Fibroblast of villous mesenchyme (primary cell): ENCODE measurements at regions not wholly inside any gene's neighbourhood (a gene's known extent, or its start where the extent isn't known, plus 50 kb on each side); places are given as distances from the start of the nearest gene placed in this dataset.

Source experiments
- DNase-seq: peaks from one replicate; pipeline ENCODE4 v3.0.0-alpha.2; 2010; ENCODE audit warnings: low read depth
- H3K4me3 ChIP-seq: 2 replicates; pipeline ENCODE4 v1.5.1; 2011; ENCODE audit warnings: low read depth, mild to moderate bottlenecking, low read length
- TF ChIP-seq, protein P1 (sequence below): IDR thresholded peaks from 2 replicates; pipeline ENCODE4 v1.5.1; 2012; ENCODE audit warnings: low read depth, mild to moderate bottlenecking, low read length; ENCODE audit not compliant: insufficient read depth

DNA sequence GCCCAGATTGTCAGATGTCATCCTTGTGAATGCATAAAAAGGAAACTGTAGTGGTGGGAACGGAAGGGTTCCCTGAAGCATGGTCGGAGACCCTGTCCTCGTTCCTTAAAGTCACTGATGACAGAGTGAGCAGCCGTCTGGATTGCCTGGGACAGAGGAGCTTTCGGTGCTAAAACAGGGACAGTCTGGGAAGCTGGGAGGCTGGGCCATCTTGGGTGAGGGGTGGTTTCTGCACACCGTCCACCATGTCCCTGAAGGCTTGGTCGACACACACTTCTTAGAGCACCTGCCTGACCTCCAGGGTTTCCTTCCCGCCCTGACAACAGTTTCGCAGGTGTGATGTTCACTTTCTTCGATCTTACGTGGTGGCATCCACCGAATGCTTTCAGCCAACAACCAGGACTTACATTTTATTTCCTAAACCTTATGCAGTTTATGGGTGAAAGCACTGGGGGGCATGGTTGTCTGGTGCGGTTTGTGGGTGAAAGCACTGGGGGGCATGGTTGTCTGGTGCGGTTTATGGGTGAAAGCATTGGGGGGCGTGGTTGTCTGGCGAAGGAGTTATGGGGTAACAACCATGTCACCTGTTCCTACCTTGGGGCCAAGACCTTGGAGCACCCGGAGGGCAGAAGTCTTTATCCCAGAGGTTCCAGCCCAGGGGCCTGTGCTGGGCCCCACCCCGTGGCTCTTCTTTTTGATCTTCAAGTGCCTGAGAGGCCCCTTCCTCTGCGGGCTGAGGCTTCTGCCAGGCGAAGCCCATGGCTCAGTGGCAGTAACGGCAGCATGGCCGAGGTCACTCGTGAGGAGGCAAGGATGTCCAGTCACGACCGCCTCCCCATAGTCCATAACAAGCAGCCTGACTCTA lies 81.7 kb upstream of the FRMD1 start:
- TF ChIP-seq, protein P1, sequence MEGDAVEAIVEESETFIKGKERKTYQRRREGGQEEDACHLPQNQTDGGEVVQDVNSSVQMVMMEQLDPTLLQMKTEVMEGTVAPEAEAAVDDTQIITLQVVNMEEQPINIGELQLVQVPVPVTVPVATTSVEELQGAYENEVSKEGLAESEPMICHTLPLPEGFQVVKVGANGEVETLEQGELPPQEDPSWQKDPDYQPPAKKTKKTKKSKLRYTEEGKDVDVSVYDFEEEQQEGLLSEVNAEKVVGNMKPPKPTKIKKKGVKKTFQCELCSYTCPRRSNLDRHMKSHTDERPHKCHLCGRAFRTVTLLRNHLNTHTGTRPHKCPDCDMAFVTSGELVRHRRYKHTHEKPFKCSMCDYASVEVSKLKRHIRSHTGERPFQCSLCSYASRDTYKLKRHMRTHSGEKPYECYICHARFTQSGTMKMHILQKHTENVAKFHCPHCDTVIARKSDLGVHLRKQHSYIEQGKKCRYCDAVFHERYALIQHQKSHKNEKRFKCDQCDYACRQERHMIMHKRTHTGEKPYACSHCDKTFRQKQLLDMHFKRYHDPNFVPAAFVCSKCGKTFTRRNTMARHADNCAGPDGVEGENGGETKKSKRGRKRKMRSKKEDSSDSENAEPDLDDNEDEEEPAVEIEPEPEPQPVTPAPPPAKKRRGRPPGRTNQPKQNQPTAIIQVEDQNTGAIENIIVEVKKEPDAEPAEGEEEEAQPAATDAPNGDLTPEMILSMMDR, result no peak
- no peak overlapping the region for H3K4me3 ChIP-seq
- no peak for DNase-seq

- no peak for DNase-seq
- H3K4me3 ChIP-seq, result no peak overlapping the region
- TF ChIP-seq, protein P1, result no peak
These were observed 80.5 kb upstream of the FRMD1 start for GRCh38 chr6:168159506-168159905.

DNA sequence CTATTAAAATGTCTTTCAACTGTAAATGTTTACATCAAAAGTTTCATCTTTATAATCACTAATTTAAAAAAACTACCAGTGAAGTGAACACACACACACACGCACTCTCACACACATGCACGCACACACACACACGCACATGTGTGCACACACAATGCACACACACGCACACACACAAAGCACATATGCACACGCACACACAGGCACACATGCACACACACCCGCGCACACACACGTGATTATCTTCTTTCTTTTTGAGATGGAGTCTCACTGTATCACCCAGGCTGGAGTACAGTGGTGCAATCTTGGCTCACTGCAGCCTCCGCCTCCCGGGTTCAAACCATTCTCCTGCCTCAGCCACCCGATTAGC lies 80.0 kb upstream of the FRMD1 start:
- DNase-seq, result no peak

DNA sequence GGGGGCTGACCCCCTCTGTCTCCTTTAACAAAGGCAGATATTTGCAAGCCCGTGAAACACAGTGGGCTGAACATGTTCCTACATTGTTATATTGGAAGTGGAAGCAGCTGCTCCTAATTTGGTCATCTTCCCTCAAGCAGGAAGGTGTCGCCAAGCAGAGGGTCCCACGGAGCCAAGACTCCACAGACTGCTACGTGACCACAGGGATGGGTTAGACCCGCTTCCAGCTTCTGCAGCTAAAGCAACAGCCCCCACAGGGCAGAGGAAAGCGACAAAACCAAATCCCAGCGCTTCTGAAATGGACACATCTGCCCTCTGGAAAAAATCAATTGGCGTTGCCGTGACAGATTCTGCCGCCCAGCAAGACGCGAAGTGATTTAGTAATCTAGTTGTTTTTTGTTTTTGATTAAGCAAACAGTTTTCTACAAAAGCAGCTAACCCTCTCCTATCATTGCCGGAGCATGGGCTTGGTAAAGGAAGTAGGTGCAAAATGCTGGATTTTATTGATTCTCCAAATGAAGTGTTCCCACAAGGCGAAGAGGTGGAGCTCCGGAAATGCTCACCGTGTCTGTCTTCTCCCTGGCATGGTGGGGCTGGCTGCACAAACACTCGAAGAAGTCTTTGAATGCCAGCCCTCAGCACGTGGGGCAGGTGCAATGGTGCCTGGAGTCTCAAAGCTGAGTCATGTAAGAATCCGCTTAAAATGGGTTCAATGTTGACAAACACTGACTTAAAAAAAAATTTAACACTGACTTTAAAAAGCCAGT lies 79.4 kb upstream of the FRMD1 start:
- H3K4me3 ChIP-seq, result peak overlapping the region; percentile 17
- TF ChIP-seq, protein P1, result no peak
- peak; percentile 45 for DNase-seq

More for the DNA sequence above, 80.0 kb upstream of the FRMD1 start:
- TF ChIP-seq, protein P1, result no peak
- no peak overlapping the region for H3K4me3 ChIP-seq

GRCh38 chr6:168157272-168158212 lies 78.5 kb upstream of the FRMD1 start:
- peak; percentile 95 for DNase-seq
- peak overlapping the region; percentile 24 for H3K4me3 ChIP-seq
- TF ChIP-seq, protein P1, result no peak

DNA sequence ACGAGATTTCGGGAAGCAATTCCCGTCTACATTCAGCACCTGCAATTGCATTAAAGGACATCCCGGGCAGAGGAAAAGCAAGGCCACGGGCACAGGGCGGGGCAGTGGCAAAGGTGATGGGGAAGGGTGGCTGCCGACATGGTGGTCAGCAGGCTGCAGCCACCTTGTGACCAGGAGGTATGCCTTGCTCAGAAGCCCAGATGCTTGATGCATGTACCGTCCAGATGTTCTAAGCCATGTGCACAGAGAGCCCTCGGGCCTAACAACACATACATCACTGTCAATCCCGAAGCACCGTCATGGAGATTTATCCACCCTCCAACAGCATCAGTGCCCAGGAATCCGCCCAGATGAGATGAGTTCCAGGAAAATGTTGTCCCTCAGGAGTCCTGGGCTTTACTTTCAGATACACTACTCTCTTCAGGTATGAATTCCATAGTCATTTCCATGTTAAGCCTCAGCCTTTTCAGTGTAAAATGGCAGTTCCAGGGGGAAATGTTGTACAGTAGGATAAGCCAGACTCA lies 77.8 kb upstream of the FRMD1 start:
- no peak overlapping the region for H3K4me3 ChIP-seq
- TF ChIP-seq, protein P1, result no peak
- DNase-seq, result peak; percentile 23
